Islet precursor cell (in vitro differentiated cells): ENCODE measurements at regions not wholly inside any gene's neighbourhood (a gene's known extent, or its start where the extent isn't known, plus 50 kb on each side); places are given as distances from the start of the nearest gene placed in this dataset.

Experiments used
- DNase-seq: peaks from one replicate; pipeline ENCODE4 v3.0.0-alpha.2; 2018

DNA sequence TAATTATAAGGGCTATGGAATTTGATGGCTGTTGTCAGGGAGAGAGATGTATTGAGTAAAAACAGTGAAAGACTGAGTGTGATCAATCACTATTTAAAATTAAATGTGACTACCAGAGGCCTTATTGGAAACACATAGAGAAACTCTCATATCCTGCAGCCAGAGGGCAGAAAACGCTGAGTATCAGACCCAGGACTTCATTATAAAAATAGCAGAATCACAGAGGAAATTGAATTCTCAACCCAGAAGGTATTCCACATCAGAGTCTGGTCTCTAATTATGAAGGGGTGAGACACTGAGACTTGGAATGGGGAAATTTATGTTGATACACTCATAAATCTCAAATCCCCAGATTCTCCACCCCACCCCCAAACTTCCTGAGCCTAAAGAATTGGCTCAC is 69.5 kb upstream of the IL6 start:
- DNase-seq, result no peak

DNA sequence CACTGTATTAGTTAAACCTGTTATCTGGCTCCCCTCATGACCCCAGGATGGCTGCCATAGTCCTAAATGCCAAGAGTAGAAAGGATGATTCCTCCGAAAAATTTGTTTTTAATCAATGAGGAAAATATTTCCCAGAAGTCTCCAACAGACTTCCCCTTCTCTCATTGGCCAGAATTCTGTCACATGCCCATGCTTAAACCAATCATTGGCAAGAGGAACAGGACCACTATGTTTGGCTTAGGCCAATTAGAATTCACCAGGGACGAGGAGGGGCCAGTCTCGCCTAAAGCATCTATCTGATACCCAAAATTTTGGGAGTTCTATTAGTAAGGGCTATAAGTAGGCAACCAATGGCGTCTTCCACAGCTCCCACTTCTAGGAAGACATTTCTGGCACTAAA is 71.2 kb upstream of the IL6 start:
- no peak for DNase-seq

DNA sequence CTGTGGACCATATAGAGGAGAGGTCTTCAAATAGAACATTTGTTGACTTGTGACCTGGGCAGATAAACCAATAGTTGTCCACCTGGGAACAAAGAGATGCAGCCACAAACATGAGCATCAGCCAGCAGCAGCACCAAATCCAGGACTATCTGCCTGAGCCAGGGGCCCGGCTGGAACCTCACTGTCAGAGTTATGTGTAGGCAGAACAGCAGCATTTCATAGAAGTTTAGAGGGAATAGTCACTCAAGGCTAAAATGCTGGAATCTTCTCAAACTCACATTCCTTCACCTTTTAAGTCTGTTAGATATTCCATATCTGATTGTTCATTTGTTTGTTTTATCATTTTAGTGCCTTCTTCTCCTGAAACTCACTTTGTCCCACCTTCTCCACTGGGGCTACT is 72.2 kb upstream of the IL6 start:
- no peak for DNase-seq

DNA sequence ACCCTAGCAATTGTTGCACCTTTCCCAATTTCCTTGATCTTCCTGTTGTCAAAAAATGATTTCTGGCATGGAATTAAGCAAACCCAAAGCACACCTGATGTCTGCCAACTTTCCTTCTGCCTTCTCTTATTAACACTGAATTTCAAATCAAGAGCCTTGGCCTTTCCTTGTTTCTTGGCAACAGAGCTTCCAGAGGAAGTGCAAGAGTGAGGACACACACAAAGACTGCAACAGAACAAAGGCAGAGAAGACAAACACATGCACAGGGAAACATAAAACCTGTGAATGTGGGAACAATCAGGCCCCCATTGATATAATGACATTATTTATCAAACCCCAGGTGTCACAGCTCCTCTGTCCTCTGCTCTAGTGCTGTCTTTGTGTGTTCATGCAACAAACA is 73.0 kb upstream of the IL6 start:
- DNase-seq, result no peak

DNA sequence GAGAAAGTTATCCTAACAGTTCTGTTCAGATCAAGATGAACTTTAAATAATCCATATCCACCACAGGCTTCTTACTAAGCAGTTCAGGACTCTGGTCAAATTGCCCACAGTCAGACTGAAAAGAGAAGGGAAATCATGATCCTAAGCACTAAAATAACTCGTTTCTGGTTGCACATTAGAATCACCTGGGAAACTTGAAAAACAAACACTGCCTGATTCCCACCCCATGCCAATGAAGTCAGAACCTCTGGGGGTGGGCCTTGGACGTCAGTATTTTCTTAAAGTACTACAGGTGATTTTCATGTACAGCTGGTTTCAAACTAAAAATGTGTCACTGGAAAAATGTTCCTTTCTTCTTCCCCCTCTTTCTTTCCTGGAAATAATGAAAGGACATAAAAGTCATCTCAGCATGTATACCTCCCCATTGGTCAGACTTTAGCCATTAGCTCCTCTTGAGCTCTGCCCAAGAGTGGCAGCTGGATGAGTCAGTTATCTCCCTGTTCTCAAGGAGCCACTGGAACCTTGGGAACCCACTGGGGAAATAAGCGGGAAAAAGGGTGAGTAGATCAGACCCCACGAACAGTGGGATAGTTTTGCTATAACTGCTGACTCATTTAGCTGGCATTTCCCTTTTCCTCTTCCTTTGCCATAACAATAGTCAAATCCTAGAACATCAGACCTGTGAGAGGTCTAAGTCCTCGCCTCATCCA is 75.3 kb upstream of the IL6 start:
- no peak for DNase-seq

DNA sequence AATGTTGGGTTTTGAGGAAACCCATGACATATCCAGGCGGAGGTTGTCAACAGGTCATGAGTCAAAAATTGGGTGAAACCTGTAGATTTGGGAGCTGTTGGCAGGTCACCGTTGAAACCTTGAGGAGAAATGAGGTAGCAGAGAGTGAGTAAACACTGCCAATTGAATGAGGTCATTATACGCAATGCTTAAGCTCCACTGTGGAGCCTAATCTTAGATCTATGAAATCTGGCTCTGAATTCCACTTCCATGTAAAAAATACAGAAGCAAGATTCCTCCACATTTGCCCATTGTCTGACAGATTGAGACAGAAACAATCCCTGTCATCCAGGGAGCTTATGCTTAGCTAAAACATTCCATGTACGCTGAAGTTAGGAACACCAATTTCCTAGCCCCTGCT is 76.0 kb upstream of the IL6 start:
- DNase-seq, result no peak

DNA sequence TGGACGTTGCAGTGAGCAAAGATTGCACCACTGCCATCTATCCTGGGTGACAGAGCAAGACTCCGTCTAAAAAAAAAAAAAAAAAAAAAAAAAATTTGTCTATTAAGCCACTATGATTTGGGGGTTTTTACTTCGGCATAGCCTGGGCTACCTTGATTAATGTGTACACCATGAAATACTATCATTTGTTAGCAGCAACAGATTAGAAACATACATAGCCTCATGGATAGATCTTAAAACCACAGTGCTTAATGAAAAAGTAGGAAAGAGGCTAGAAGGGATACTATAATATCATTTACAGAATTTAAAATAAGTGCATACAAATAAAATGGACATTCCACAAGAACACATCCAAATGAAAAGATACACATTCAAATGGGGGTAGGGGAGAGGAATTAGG is 77.3 kb upstream of the IL6 start:
- no peak for DNase-seq

DNA sequence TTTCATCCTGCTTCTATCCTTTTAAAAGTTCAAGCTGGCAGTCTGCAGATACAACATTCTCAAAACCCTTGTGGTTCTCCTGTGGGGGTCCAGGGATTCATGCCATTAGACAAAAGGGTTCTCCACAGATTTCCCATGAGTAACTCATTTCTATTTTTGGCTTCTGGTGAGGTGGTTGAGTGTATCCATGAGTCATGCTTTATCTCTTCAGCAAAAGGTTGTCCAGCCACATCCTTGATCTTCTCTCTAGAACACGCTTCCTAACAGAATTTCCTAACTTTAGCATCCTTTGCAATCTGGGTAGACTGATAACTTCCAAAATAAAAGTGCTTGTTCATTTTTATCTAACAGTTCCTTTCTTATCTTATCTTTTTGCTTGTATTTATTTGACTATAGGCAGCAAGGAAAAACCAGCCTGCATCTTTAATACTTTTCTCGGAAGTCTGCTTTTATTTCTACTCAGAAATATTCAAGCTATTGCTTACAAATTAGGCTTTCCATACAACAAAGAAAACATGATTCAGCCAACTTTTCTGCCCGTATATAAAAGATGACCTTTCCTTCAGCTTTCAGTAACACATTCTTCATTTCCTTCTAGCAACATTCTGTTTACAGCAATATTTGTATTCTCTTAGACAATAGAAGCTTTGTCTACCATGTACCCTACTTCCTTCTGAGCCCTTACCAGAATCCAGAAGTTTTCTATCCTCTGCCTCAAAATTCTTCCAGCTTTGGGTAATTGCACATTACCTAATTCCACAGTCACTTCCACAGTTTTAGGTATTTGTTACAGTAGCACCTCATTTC is 79.3 kb upstream of the IL6 start:
- no peak for DNase-seq

DNA sequence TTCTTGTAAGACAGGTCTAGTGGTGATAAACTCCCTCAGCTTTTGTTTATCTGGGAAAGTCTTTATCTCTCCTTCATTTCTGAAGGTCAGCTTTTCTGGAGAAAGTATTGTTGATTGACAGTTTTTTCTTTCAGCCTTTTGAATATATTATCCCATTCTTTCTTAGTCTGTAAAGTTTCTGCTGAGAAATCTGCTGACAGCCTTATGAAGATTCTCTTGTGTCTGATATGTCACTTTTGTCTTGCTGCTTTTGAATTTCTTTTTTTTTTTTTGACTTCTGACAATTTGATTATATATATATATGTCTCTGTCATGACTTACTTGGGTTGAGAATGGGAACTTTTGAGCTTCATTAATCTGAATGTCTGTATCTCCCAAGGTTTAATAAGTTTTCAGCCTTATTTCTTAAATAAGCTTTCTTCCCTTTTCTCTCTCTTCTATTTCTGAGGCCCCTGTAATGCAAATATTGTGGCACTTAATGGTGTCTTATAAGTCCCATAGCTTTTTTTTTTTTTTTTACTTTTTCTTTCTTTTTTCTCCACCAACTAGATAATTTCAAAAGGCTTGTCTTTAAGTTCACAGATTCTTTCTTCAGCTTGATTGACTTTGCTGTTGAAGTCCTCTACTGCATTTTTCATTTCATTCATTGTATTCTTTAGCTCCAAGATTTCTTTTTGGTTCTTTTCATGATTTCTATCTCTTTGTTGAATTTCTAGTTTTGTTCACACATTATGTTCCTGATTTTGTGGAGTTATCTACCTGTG is 81.4 kb upstream of the IL6 start:
- DNase-seq, result no peak

DNA sequence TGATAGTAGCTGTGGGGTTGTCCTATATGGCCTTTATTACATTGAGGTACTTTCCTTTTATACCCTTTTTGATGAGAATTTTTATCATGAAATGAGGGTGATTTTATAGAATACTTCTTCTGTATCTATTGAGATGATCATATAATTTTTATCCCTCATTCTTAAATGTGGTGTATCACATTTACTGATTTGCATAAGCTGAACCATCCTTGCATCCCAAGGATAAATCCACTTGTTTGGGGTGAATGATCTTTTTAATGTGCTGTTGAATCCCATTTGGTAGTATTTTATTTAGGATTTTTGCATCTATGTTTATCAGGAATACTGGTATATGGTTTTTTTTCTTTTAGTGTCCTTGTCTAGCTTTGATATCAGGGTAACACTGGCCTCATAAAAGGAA is 84.5 kb upstream of the IL6 start:
- no peak for DNase-seq

DNA sequence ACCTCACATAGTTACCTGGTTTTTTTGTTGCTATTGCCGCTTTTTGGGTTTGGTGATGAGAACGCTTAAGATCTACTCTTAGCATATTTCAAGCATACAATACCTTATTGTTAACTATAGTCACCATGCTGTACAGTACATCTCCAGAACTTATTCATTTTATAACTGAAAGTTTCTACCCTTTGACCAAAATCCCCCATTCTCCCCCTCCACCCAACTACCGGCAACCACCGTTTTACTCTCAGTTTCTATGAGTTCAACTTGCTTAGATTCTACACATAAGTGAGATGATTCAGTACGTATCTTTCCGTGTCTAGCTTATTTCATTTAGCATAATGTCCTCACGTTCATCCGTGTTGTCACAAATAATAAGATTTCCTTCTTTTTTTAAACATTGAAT is 86.7 kb upstream of the IL6 start:
- no peak for DNase-seq

DNA sequence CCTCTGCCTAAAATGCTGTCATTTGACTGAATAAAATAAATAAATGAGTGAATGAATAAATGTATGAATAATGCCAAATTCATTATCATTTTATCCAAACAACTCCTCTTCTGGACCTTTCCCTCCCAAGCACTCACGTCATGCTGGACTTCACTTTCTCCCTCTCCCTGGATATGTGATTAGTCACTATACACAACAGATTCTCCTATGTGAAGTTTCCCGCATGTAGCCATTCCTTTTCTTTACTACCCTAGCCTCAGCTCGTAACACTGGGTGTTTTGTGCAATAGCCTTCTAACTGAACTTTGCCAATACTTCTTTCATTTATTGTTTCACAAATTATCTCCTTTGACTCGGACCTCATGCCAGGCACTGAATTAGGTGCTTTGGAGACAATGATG is 87.6 kb upstream of the IL6 start:
- DNase-seq, result no peak

DNA sequence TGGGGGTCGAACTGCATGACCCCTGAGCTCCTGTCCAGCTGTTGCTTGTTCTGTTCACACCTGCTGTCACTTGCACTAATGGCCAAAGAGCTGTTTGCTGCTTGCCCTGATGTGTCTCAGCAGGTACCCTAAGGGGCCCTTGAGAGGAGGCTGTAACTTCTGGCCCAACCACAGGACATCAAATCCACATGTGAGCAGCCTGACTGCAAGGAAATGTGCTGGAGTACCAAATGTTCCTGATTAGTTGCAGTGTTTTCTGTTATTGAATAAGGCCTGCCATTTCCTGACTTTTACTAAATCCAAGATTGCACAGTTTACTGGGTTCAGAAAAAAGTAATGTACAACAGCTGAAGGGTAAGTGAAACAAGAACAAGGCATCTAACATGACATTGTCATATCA is 91.7 kb upstream of the IL6 start:
- DNase-seq, result no peak

DNA sequence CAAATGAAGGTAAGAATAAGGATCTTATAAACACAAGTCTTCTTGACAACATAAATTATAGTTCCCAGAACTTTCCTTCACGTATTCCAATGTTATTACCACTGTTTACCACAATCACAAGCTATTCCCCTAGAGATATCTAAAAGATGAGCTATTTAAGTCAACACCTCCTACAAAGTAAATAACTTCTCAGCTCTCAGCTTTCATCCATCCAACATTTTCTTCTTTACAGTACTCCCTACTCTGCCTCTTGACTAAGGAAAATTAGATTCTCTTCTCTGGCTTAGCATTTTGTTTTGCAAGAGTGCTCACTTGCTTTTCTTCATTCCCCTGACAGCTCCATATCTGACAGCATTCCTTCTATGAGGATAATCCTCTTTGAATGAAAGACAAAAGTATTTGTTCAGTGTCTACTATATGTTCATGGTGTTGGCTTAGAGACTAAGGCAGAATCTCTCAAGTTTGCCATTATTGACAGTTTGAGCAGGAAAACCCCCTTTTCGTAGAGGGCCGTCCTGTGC is 93.0 kb upstream of the IL6 start:
- no peak for DNase-seq

DNA sequence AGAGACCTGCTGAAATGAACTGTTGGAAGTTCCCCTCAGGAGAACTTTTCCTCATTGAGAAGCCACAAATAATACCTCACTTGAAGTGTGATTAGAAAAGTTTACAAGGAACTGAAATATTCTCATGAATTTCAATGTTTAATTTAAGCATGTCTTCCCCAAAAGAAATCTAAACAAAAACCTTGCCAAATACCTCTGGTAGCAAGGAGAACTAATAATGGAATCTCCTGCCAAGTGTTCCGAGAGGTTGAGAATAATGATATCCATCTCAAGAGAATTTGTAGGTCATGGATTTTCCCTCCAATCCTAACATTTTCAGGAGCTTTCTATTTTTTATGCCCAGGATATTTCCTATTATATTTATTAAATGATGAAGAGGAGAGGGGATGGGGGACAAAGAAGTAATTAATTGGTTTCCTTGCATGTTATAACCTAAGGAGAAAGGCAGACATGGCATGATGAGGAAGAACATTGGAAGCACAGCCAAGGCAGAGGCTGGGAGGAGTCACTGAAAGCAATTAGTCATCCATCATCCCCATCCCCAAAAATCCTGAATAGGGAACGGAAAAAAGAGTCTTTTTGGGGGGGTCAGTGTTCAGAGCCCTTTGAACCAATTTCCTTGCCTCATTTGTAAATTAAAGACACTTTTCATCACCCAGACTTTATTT is 93.6 kb upstream of the IL6 start:
- DNase-seq, result no peak

DNA sequence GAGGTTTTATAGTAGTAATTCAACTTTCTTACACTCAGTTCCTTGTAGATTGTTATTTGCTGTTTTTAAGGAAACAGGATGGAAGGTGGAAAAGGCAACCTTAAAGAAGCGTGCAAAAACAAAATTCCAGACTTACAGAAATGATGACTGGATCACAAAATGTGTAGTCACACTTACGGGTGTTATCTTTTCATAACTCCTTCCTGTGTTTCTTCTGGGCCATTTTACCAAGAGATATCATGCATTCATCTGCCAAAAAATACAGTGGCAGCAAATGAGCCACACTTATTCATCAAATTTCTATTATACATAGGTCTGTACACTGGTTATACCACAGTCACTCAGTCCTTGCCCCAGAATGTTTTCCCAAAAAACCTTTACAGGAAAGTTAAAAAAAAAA is 94.3 kb upstream of the IL6 start:
- no peak for DNase-seq

DNA sequence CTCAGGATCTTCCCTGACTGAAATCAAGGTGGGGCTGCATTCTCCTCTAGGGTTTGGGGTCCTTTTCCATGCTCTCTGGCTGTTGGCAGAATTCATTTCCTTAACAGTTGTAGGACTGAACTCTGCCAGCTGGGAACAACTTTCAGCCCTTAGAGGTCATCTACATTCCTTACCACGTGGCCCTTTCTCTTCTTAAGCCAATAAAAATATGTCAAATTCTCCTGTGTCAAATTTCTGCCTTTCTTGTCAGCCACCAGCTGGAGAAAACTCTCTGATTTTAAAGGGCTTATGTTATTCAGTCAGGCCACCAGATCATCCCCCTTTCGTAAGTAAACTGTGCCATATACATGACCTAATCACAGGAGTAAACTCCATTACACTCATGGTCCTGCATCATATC is 95.3 kb upstream of the IL6 start:
- no peak for DNase-seq

DNA sequence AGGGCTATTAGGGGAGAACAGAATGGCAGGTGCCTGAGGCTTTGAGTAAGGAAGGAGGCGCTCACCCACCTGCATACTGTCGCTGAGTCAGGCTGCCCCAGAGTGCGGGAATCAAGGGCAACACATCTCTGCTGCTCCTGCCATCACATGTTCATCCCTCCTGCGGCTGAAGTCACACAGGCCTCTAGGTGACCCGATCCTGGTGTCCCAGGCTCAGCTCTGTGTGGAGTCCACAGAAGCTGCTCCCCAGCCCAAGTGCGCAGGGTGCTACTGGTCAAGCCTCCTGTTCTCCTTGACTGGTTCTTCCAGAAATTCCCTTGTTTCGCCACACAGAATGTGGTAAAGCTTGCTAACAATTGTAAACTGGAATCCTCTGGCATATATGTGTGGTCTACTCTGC is 96.9 kb upstream of the IL6 start:
- DNase-seq, result peak; percentile 58

DNA sequence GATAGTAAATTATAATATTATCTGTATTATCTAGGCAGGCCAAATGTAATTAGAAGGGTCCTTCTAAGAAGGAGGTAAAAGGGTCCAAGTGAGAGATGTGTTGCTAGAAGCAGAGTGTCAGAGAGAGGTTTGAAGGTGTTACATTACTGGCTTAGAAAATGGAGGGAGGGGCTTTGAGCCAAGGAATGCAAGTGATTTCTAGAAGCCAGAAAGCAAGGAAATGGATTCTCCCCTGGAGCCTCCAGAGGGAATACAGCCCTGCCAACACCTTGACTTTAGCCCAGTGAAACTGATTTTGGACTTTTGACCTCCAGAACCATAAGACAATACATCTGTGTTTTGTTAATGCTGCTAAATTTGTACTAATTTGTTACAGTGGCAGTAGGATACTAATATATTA is 97.9 kb upstream of the IL6 start:
- no peak for DNase-seq

DNA sequence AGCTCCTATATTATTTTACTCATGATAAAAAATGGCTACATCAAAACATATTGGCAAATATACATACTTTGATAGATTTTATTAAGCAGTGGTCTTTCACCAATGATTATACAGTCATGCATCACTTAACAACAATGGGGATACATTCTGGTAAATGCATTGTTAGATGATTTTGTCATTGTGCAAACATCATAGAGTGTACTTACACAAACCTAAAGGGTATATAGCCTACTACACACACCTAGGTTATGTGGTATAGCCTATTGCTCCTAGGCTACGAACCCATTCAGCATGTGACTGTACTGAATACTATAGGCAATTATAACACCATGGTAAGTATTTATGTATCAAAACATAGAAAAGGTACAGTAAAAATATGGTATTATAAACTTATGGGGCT is 98.9 kb upstream of the IL6 start:
- no peak for DNase-seq

DNA sequence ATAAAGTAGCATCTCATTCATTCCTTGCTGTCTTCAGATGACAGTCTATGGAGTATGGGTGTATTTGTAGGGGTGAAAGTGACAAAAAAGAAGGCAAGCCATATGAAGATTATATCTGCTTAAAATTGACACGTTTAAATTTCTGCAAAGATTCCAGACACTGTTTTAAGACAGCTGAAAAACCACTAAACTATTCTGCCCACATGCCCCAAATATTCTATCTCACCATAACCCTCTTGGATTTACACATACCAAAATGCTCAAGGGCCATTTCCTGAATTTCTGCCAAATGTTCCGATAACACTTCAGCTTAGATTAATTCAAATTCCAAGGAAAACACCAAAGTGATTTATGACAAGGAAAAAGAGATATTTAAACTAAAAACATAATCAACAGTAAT is 99.9 kb upstream of the IL6 start:
- DNase-seq, result no peak

DNA sequence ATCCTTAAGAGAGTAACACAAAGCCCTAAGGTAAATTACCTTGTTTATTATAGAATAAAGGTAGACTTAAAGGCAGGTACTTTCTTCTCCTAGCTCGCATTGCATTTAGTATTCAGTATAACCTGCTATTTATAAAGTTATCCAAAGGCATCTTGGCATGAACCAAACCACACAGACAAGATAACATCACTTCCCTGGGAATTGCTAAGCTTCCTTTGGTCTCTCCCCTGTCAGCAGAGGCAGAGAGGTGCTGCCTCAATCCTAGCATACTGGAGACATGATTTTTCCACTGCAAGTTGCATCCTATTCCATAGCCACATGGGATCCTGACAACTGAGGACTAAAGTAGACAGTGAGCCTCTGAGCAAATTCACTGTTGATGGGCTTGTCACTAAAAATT is 101.7 kb upstream of the IL6 start:
- DNase-seq, result no peak

DNA sequence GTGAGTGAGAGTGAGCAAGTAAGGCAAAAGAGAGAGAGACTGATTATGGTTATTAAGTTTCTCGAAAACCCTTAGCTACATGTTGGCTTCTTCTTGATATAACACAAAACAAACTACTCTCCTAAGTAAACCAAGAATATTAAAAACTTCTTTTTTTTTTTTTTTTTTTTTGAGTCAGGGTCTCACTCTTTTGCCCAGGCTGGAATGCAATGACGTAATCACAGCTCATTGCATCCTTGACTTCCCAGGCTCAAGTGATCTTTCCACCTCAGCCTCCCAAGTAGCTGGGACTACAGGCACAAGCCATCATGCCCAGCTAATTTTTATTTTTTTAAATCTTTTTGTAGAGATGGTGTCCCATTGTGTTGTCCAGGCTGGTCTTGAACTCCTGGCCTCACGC is 102.2 kb upstream of the IL6 start:
- DNase-seq, result no peak
